Mesothelial cell of epicardium (in vitro differentiated cells): ENCODE measurements at regions not wholly inside any gene's neighbourhood (a gene's known extent, or its start where the extent isn't known, plus 50 kb on each side); places are given as distances from the start of the nearest gene placed in this dataset.

Experiments used
- DNase-seq, 2 experiments: peaks; one replicate each; pipeline ENCODE4 v3.0.0; 2021; ENCODE audit warnings: low spot score in 2 of 2; ENCODE audit not compliant: unreplicated experiment in 2 of 2
- H3K27ac Mint-ChIP-seq: 2 replicates; pipeline ENCODE4 v1.8.0; 2021; ENCODE audit warnings: mixed read lengths
- H3K27me3 Mint-ChIP-seq: 2 replicates; pipeline ENCODE4 v1.8.0; 2021; ENCODE audit warnings: low read depth, mixed read lengths
- H3K36me3 Mint-ChIP-seq: 2 replicates; pipeline ENCODE4 v1.8.0; 2021; ENCODE audit warnings: mixed read lengths
- H3K4me1 Mint-ChIP-seq: 2 replicates; pipeline ENCODE4 v1.8.0; 2021; ENCODE audit warnings: mixed read lengths
- H3K4me3 Mint-ChIP-seq: 2 replicates; pipeline ENCODE4 v1.8.0; 2021; ENCODE audit warnings: mild to moderate bottlenecking, moderate library complexity, mixed read lengths
- H3K9me3 Mint-ChIP-seq: 2 replicates; pipeline ENCODE4 v1.8.0; 2021; ENCODE audit warnings: mixed read lengths
- CTCF ChIP-seq: fragments of 200-600 bp; sonication (generic); IDR thresholded peaks from one replicate; pipeline ENCODE4 v1.5.0; 2021; ENCODE audit warnings: antibody characterized with exemption; ENCODE audit not compliant: unreplicated experiment

- Mint-ChIP-seq H3K27me3 (no peaks in the 10 kb centered on the region), H3K4me1 (peaks cover 17% of the 10 kb centered on the region), H3K27ac (no peak overlapping the region), H3K9me3 (no peaks in the 10 kb centered on the region), H3K4me3 (no peak overlapping the region), H3K36me3 (no peaks in the 10 kb centered on the region)
- TF ChIP-seq CTCF = no peak
- DNase-seq = no peak
Measured at GRCh38 chr13:90766386-90766902, 581.0 kb upstream of the MIR17HG start.

GRCh38 chr13:90768116-90768515 is 579.4 kb upstream of the MIR17HG start:
- Mint-ChIP-seq H3K9me3 (no peaks in the 10 kb centered on the region), H3K4me3 (no peak overlapping the region), H3K36me3 (no peaks in the 10 kb centered on the region), H3K27ac (no peak overlapping the region), H3K4me1 (peaks cover 26% of the 10 kb centered on the region), H3K27me3 (no peaks in the 10 kb centered on the region)
- no peak for TF ChIP-seq CTCF
- DNase-seq = no peak

- H3K4me1 Mint-ChIP-seq = peaks cover 34% of the 10 kb centered on the region
- H3K36me3 Mint-ChIP-seq = no peaks in the 10 kb centered on the region
- no peak for DNase-seq
- no peak overlapping the region for H3K27ac Mint-ChIP-seq
- H3K9me3 Mint-ChIP-seq = no peaks in the 10 kb centered on the region
- no peaks in the 10 kb centered on the region for H3K27me3 Mint-ChIP-seq
- no peak overlapping the region for H3K4me3 Mint-ChIP-seq
- TF ChIP-seq CTCF = no peak
Measured at GRCh38 chr13:90769387-90769786, 578.1 kb upstream of the MIR17HG start.

GRCh38 chr13:90770334-90770733 is 577.2 kb upstream of the MIR17HG start:
- DNase-seq = no peak
- Mint-ChIP-seq H3K4me3 (no peak overlapping the region), H3K27ac (peak overlapping the region; percentile 23), H3K4me1 (peaks cover 37% of the 10 kb centered on the region), H3K36me3 (no peaks in the 10 kb centered on the region), H3K27me3 (no peaks in the 10 kb centered on the region), H3K9me3 (no peaks in the 10 kb centered on the region)
- TF ChIP-seq CTCF = no peak

DNA sequence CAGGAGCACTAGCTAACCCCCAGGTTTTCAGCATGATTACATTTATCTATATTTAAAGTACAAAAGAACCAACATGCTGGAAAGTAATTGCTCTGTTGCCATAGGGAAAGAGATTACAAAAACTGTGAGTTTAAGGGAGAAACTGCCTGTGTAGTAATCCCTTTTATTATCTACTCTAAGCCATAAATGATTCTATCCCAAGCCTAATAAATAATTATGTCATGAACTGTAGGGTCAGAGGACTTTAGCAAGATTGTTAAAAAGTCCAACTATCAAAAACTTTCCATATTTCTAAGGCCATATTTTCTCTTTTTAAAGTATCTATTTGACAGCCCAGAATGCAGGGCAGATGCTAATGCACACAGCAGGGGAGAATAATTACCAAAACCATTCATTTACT is 573.8 kb upstream of the MIR17HG start:
- Mint-ChIP-seq H3K9me3 (no peaks in the 10 kb centered on the region), H3K27me3 (no peaks in the 10 kb centered on the region), H3K4me1 (peaks cover 31% of the 10 kb centered on the region), H3K27ac (peak overlapping the region; percentile 22), H3K4me3 (no peak overlapping the region), H3K36me3 (no peaks in the 10 kb centered on the region)
- TF ChIP-seq CTCF = no peak
- DNase-seq = no peak
